Ishikawa (cell line): ENCODE measurements at regions not wholly inside any gene's neighbourhood (a gene's known extent, or its start where the extent isn't known, plus 50 kb on each side); places are given as distances from the start of the nearest gene placed in this dataset.

Source experiments
- CEBPB ChIP-seq: IDR thresholded peaks from 2 replicates; pipeline ENCODE4 v1.6.1; 2012
- CREB1 ChIP-seq: IDR thresholded peaks from 2 replicates; pipeline ENCODE4 v1.6.1; 2012; ENCODE audit warnings: low read depth
- EGR1 ChIP-seq: IDR thresholded peaks from 2 replicates; pipeline ENCODE4 v1.6.1; 2012
- EP300 ChIP-seq: IDR thresholded peaks from 2 replicates; pipeline ENCODE4 v1.6.1; 2012; ENCODE audit warnings: borderline replicate concordance
- FOXM1 ChIP-seq: IDR thresholded peaks from 2 replicates; pipeline ENCODE4 v1.6.1; 2012; ENCODE audit warnings: low read depth, borderline replicate concordance
- MAX ChIP-seq: IDR thresholded peaks from 2 replicates; pipeline ENCODE4 v1.6.1; 2012
- NFIC ChIP-seq: IDR thresholded peaks from 2 replicates; pipeline ENCODE4 v1.6.1; 2012
- RAD21 ChIP-seq: IDR thresholded peaks from 2 replicates; pipeline ENCODE4 v1.6.1; 2012; ENCODE audit warnings: low read depth
- REST ChIP-seq: IDR thresholded peaks from 2 replicates; pipeline ENCODE4 v1.6.1; 2012; ENCODE audit warnings: low read depth, mild to moderate bottlenecking
- TAF1 ChIP-seq: IDR thresholded peaks from 2 replicates; pipeline ENCODE4 v1.6.1; 2012; ENCODE audit warnings: low read depth, mild to moderate bottlenecking
- TCF12 ChIP-seq: IDR thresholded peaks from 2 replicates; pipeline ENCODE4 v1.6.1; 2012; ENCODE audit warnings: low read depth
- TEAD4 ChIP-seq: IDR thresholded peaks from 2 replicates; pipeline ENCODE4 v1.6.1; 2012
- USF1 ChIP-seq: IDR thresholded peaks from 2 replicates; pipeline ENCODE4 v1.6.1; 2012
- YY1 ChIP-seq: IDR thresholded peaks from 2 replicates; pipeline ENCODE4 v1.6.1; 2012; ENCODE audit warnings: low read depth
- ZBTB7A ChIP-seq: IDR thresholded peaks from 2 replicates; pipeline ENCODE4 v1.6.1; 2012; ENCODE audit warnings: low read depth

DNA sequence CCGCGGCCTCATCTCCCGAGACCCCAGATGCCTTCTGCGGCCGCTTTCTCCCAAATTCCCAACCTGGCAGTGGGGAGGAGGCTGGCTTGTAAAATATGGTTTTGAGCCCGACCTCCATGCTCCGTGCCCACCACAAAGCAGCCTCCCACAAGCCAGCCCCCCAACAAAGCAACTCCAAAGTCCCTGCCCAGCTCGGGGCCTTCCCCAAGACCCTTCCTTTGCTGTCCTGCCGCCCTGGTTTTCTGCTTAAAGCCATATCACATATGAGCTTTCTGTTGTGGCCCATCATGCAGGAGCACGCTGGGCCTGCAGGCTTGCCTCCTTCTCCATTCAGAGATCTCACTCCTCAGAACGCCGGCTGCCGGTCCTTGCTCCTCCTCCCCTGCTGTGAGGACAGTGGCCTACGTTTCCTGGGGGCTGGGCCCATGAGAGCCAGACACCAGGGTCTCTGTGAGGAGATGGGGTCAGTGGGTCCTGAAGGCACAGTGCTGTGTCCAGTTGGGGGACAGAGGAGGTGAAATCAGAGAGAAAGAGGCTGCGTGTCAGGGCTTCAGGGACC lies 680.0 kb downstream of the BRD1 start:
- no peak for TF ChIP-seq CEBPB
- TF ChIP-seq TAF1: no peak
- TF ChIP-seq USF1: no peak
- no peak for TF ChIP-seq FOXM1

- no peak for TF ChIP-seq MAX
- no peak for TF ChIP-seq RAD21
- TF ChIP-seq ZBTB7A: no peak
- TF ChIP-seq TAF1: no peak
- TF ChIP-seq YY1: no peak
- no peak for TF ChIP-seq REST
- TF ChIP-seq CEBPB: no peak
- TF ChIP-seq USF1: no peak
- no peak for TF ChIP-seq EP300
- TF ChIP-seq TEAD4: no peak
- no peak for TF ChIP-seq FOXM1
- TF ChIP-seq TCF12: no peak
- no peak for TF ChIP-seq NFIC
- TF ChIP-seq CREB1: no peak
- no peak for TF ChIP-seq EGR1
These were observed 680.5 kb downstream of the BRD1 start for GRCh38 chr22:49147171-49147570.

GRCh38 chr22:49146511-49146910 lies 681.2 kb downstream of the BRD1 start:
- TF ChIP-seq USF1: no peak
- TF ChIP-seq RAD21: no peak
- TF ChIP-seq FOXM1: no peak
- TF ChIP-seq TCF12: no peak
- no peak for TF ChIP-seq EP300
- no peak for TF ChIP-seq TEAD4
- TF ChIP-seq YY1: no peak

- TF ChIP-seq EGR1: no peak
- no peak for TF ChIP-seq CREB1
- no peak for TF ChIP-seq FOXM1
- no peak for TF ChIP-seq USF1
- no peak for TF ChIP-seq MAX
- no peak for TF ChIP-seq TEAD4
- no peak for TF ChIP-seq YY1
- no peak for TF ChIP-seq CEBPB
- TF ChIP-seq REST: no peak
- TF ChIP-seq RAD21: no peak
- TF ChIP-seq TCF12: no peak
- no peak for TF ChIP-seq NFIC
- TF ChIP-seq ZBTB7A: no peak
- no peak for TF ChIP-seq EP300
- no peak for TF ChIP-seq TAF1
These were observed 683.9 kb downstream of the BRD1 start for GRCh38 chr22:49143812-49144211.

- TF ChIP-seq ZBTB7A (no peak), TAF1 (no peak), EP300 (no peak), REST (no peak), TCF12 (no peak), EGR1 (no peak), FOXM1 (no peak), TEAD4 (no peak), RAD21 (no peak), MAX (no peak), USF1 (no peak), CEBPB (no peak), NFIC (no peak), YY1 (no peak), CREB1 (no peak)
These were observed 684.8 kb downstream of the BRD1 start for GRCh38 chr22:49142891-49143290.
